Vagina (tissue), 2 donors: ENCODE measurements at regions not wholly inside any gene's neighbourhood (a gene's known extent, or its start where the extent isn't known, plus 50 kb on each side); places are given as distances from the start of the nearest gene placed in this dataset.
"Not testable (repeated sequence)": the region's sequence is repeated elsewhere in the genome, so short reads cannot be mapped to it uniquely, and the experiment has no call there.

Experiments used
- DNase-seq, 2 donors: peaks; one replicate each; pipeline ENCODE4 v3.0.0-alpha.2; 2017; ENCODE audit errors: extremely low spot score in 2 of 2
- H3K27ac ChIP-seq: fragments of 200-600 bp; sonication (generic); one replicate; pipeline ENCODE4 v1.5.1; 2019
- H3K27me3 ChIP-seq: fragments of 200-600 bp; sonication (generic); one replicate; pipeline ENCODE4 v1.5.1; 2019
- H3K36me3 ChIP-seq, 2 donors: fragments of 200-600 bp; sonication (generic); one replicate each; pipeline ENCODE4 v1.5.1; 2017 to 2019
- H3K4me1 ChIP-seq: fragments of 200-600 bp; sonication (generic); one replicate; pipeline ENCODE4 v1.5.1; 2019
- H3K4me3 ChIP-seq, 2 donors: fragments of 200-600 bp; sonication (generic); 1 replicate in 1 of 2; 2 replicates in 1 of 2; pipeline ENCODE4 v1.5.1; 2016 to 2019
- H3K9me3 ChIP-seq: fragments of 200-600 bp; sonication (generic); one replicate; pipeline ENCODE4 v1.5.1; 2019
- CTCF ChIP-seq, 3 experiments: fragments of 450-650 bp in 2 of 3; fragments of 200-600 bp in 1 of 3; sonication (generic) in 1 of 3; IDR thresholded peaks; one replicate each; pipeline ENCODE4 v1.5.1; 2017 to 2019; ENCODE audit warnings: antibody characterized with exemption in 3 of 3, mild to moderate bottlenecking in 2 of 3, moderate library complexity in 2 of 3
- POLR2A ChIP-seq, 2 donors: fragments of 450-650 bp; IDR thresholded peaks; one replicate each; pipeline ENCODE4 v1.6.1; 2017; ENCODE audit warnings: antibody characterized with exemption in 2 of 2, mild to moderate bottlenecking in 2 of 2, moderate library complexity in 2 of 2
- POLR2AphosphoS5 ChIP-seq, 2 donors: sonication (generic); formaldehyde crosslinking; IDR thresholded peaks; one replicate each; pipeline ENCODE4 v1.9.0; 2017; ENCODE audit warnings: antibody characterized with exemption in 2 of 2, mild to moderate bottlenecking in 2 of 2, low read depth in 1 of 2; ENCODE audit not compliant: insufficient read depth in 1 of 2
- intact Hi-C: fragments of 100-400 bp; cut with DNase I; formaldehyde crosslinking; loops from one replicate; pipeline ENCODE4 v1.15.1; 2023

DNA sequence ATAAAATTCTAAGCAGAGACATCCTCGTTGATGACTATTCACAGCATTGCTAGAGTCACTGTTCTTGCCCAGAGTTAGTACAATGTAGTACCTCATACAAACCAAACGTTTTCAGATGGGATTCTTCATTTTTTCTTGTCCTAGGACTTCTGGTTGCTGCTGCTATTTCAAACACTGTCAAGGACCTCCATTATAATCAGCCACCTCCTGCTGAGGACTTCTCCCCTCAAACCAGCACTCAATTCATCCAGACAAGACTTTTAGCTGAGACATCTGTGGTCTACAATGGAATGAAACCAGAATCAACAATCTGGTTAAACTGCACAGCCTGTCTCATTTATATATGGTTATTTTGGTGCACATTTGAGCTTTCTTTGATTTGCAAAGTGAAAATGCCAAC is 1008.8 kb downstream of the STPG2 start:
- no peaks in the 10 kb centered on the region for H3K36me3 ChIP-seq
- no peaks in the 10 kb centered on the region for H3K27me3 ChIP-seq
- TF ChIP-seq CTCF (IDR thresholded peaks at IDR 0.05), result no peak
- H3K4me1 ChIP-seq, result no peaks in the 10 kb centered on the region
- no peaks in the 10 kb centered on the region for H3K9me3 ChIP-seq
- no peak overlapping the region for H3K27ac ChIP-seq
- no peak for DNase-seq
- intact Hi-C loops, result no loop called here
- H3K4me3 ChIP-seq, result no peak overlapping the region

DNA sequence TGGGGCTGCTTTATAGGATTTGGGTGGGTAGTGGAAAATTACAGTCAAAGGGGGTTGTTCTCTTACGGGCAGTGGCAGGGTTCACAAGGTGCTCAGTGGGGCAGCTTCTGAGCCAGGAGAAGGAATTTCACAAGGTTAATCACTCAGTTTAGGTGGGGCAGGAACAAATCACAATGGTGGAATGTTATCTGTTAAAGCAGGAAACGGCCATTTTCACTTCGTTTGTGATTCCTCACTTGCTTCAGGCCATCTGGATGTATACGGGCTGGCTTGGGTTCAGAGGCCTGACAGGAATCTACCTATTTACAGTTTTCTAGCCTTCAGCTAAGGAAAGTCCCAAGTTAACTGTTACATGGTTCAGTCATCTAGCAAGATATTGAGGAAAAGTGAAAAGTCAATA is 1003.5 kb downstream of the STPG2 start:
- Histone ChIP-seq H3K27ac (no peak overlapping the region), H3K4me1 (no peaks in the 10 kb centered on the region), H3K4me3 (no peak overlapping the region), H3K36me3 (no peaks in the 10 kb centered on the region), H3K9me3 (no peaks in the 10 kb centered on the region), H3K27me3 (no peaks in the 10 kb centered on the region)
- TF ChIP-seq POLR2A (IDR thresholded peaks at IDR 0.05), result no peak
- TF ChIP-seq POLR2AphosphoS5 (IDR thresholded peaks at IDR 0.05; ENCODE audit: insufficient read depth in 1 of 2, low read depth in 1 of 2), result no peak
- no peak for TF ChIP-seq CTCF (IDR thresholded peaks at IDR 0.05)
- intact Hi-C loops, result no loop called here
- DNase-seq, result no peak

DNA sequence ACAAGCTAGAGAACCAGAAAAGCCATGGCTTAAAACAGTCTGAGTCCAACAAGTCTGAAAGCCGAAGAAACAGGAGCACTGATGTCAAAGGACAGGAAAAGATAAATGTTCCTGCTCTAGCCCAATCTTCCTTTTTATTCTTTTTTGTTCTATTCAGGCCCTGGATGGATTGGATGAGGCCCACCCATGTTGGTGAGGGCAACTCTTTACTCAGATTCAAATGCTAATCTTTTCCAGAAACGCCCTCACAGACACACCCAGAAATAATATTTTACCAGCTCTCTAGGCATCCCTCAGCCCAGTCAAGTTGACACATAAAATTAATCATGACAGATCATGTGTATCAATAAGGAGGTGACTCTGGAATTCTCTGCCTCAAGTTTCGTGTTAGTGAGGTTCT is 1002.7 kb downstream of the STPG2 start:
- Histone ChIP-seq H3K36me3 (no peaks in the 10 kb centered on the region), H3K27ac (no peak overlapping the region), H3K4me1 (no peaks in the 10 kb centered on the region), H3K4me3 (no peak overlapping the region), H3K27me3 (no peaks in the 10 kb centered on the region), H3K9me3 (no peaks in the 10 kb centered on the region)
- no peak for DNase-seq
- intact Hi-C loops, result no loop called here
- no peak for TF ChIP-seq POLR2A (IDR thresholded peaks at IDR 0.05)
- no peak for TF ChIP-seq POLR2AphosphoS5 (IDR thresholded peaks at IDR 0.05; ENCODE audit: insufficient read depth in 1 of 2, low read depth in 1 of 2)
- no peak for TF ChIP-seq CTCF (IDR thresholded peaks at IDR 0.05)

DNA sequence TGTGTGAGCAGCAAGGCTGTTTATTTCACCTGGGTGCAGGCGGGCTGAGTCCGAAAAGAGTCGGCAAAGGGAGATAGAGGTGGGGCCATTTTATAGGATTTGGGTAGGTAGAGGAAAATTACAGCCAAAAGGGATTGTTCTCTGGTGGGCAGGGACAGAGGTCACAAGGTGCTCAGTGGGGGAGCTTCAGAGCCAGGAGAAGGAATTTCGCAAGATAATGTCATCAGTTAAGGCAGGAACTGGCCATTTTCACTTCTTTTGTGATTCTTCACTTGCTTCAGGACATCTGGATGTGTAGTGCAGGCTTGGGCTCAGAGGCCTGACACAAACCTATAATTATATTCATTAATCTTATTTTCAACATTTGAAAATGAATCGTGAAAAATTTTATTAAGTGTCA is 1001.9 kb downstream of the STPG2 start:
- H3K36me3 ChIP-seq, intact Hi-C loops, H3K4me1 ChIP-seq, H3K27ac ChIP-seq, H3K27me3 ChIP-seq, DNase-seq, H3K4me3 ChIP-seq, H3K9me3 ChIP-seq: not testable (repeated sequence)

GRCh38 chr4:97142410-97142809 is 1000.9 kb downstream of the STPG2 start:
- TF ChIP-seq POLR2AphosphoS5 (IDR thresholded peaks at IDR 0.05; ENCODE audit: insufficient read depth in 1 of 2, low read depth in 1 of 2), result no peak
- no peak for TF ChIP-seq POLR2A (IDR thresholded peaks at IDR 0.05)
- no peak for TF ChIP-seq CTCF (IDR thresholded peaks at IDR 0.05)
- no peak for DNase-seq
- no peak overlapping the region for H3K27ac ChIP-seq
- no peaks in the 10 kb centered on the region for H3K9me3 ChIP-seq
- intact Hi-C loops, result no loop called here
- no peak overlapping the region for H3K4me3 ChIP-seq
- no peaks in the 10 kb centered on the region for H3K36me3 ChIP-seq
- H3K27me3 ChIP-seq, result no peaks in the 10 kb centered on the region
- no peaks in the 10 kb centered on the region for H3K4me1 ChIP-seq

DNA sequence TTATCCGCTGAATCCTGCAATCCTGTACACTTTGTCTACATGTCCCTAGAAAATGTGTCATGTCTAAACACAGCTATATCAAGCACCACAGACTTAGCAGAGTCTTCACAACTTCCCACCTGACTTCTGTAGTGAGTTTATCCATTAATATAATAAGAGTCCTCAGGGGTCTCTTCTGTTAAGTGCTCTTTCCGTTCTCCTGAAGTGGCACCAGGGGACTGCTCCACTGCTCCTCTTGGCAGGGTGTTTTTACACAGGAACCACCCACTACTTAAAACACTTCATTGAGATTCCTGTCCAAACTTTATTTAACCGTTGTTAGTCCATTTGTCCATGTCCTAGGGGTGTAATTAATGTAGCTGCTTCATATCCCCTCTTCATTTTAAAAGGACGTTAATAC is 1000.4 kb downstream of the STPG2 start:
- no peak for DNase-seq

More for the DNA sequence above, 1000.4 kb downstream of the STPG2 start:
- Histone ChIP-seq H3K36me3 (no peaks in the 10 kb centered on the region), H3K27ac (no peak overlapping the region), H3K27me3 (no peaks in the 10 kb centered on the region), H3K4me3 (no peak overlapping the region), H3K4me1 (no peaks in the 10 kb centered on the region), H3K9me3 (no peaks in the 10 kb centered on the region)
- intact Hi-C loops, result no loop called here
- TF ChIP-seq POLR2AphosphoS5 (IDR thresholded peaks at IDR 0.05; ENCODE audit: insufficient read depth in 1 of 2, low read depth in 1 of 2) (no peak), POLR2A (IDR thresholded peaks at IDR 0.05) (no peak), CTCF (IDR thresholded peaks at IDR 0.05) (no peak)
